ENCODE measurements at regions not wholly inside any gene's neighbourhood (a gene's known extent, or its start where the extent isn't known, plus 50 kb on each side); places are given as distances from the start of the nearest gene placed in this dataset.
"Not testable (repeated sequence)": the region's sequence is repeated elsewhere in the genome, so short reads cannot be mapped to it uniquely, and the experiment has no call there.

- FAIRE-seq; H4K20me1 ChIP-seq (replicated peaks; ENCODE audit: control insufficient read depth, insufficient read depth, low read length); H3K9ac ChIP-seq (ENCODE audit: insufficient read depth in 1 of 2, low read depth in 2 of 2, low read length in 2 of 2); H2AFZ ChIP-seq (ENCODE audit: low read depth, low read length); intact Hi-C loops (cut with micrococcal nuclease); H3K27me3 ChIP-seq (ENCODE audit: control insufficient read depth in 2 of 2, insufficient read depth in 2 of 2, low read length in 2 of 2); in situ Hi-C loops (cut with MboI); H3K4me3 ChIP-seq; H3K36me3 ChIP-seq (ENCODE audit: control insufficient read depth, insufficient read depth, low read length); ATAC-seq; H3K79me2 ChIP-seq (ENCODE audit: control insufficient read depth, insufficient read depth, low read length); BruUV-seq (replicated peaks); H3K27ac ChIP-seq (ENCODE audit: extremely low read depth, low read depth, low read length); CTCF ChIA-PET (ENCODE audit: low intra/inter-chr PET ratio); H3K9me3 ChIP-seq (replicated peaks; ENCODE audit: control insufficient read depth, insufficient read depth, low read depth, low read length); POLR2A ChIA-PET; H3K9me1 ChIP-seq (ENCODE audit: control insufficient read depth, insufficient read depth, low read length); H3K4me1 ChIP-seq (replicated peaks in 1 of 2; ENCODE audit: control insufficient read depth in 2 of 2, insufficient read depth in 2 of 2, low read length in 2 of 2); TF ChIP-seq ATF3 (CRISPR knock-in tag; conservative IDR thresholded peaks at IDR 0.05); TEAD4 (CRISPR knock-in tag; IDR thresholded peaks at IDR 0.05; ENCODE audit: borderline replicate concordance): not testable (repeated sequence)
- 0 out of 2 replicates have a peak overlapping the region, but pooled peaks have one; percentile 18 for H3K4me2 ChIP-seq (ENCODE audit: insufficient read depth, low read length)
- peak in 1 of 4 experiments; percentile 37 for DNase-seq (ENCODE audit: extremely low read depth in 1 of 4, low spot score in 3 of 4)
- WGBS (ENCODE audit: insufficient coverage, low coverage, missing lambda C conversion rate): 0% methylated on average over 1 of the region's 1 CpG
- TF ChIP-seq MAFG (tag; conservative IDR thresholded peaks at IDR 0.05) (peak; percentile 88), ARID1B (IDR thresholded peaks at IDR 0.05) (peak; percentile 71), BACH1 (tag; IDR thresholded peaks at IDR 0.05) (0 out of 2 replicates have a peak, but pooled peaks have one; percentile 24), ATF3 (IDR thresholded peaks at IDR 0.05) (0 out of 2 replicates have a peak, but pooled peaks have one; percentile 17), NRF1 (conservative IDR thresholded peaks at IDR 0.05 in 1 of 2, IDR thresholded peaks at IDR 0.05 in 1 of 2) (0 out of 4 replicates have a peak, but pooled peaks of 1 of the 2 experiments have one; percentile 11), MAFK (IDR thresholded peaks at IDR 0.05; ENCODE audit: low read length) (peak; percentile 45; the same call in 1 of the 2 replicates), TEAD1 (CRISPR knock-in tag; IDR thresholded peaks at IDR 0.05) (peak in 1 of 2 experiments; percentile 66; a peak in 2 of 4 replicates), NFE2 (IDR thresholded peaks at IDR 0.05; ENCODE audit: low read depth) (peak; percentile 87), C11orf30 (IDR thresholded peaks at IDR 0.05; ENCODE audit: low read depth) (peak; percentile 88), TAF9B (IDR thresholded peaks at IDR 0.05; ENCODE audit: partially characterized antibody) (peak; percentile 39), MAFF (IDR thresholded peaks at IDR 0.05; ENCODE audit: low read length) (peak; percentile 63), TAL1 (IDR thresholded peaks at IDR 0.05) (peak; percentile 13; the same call in 1 of the 2 replicates), EP300 (IDR thresholded peaks at IDR 0.05; ENCODE audit: low read length) (peak; percentile 37; the same call in 1 of the 2 replicates), DACH1 (IDR thresholded peaks at IDR 0.05; ENCODE audit: partially characterized antibody) (peak; percentile 67), ZNF316 (IDR thresholded peaks at IDR 0.05) (peak; percentile 90), SMARCA4 (IDR thresholded peaks at IDR 0.05) (peak; percentile 58), DPF2 (IDR thresholded peaks at IDR 0.05) (peak; percentile 64), ZNF592 (IDR thresholded peaks at IDR 0.05) (peak; percentile 67; the same call in 1 of the 2 replicates), TEAD4 (IDR thresholded peaks at IDR 0.05; ENCODE audit: low read length) (peak; percentile 49)
These were observed 1177.8 kb downstream of the FOXD4L5 start for GRCh38 chr9:64107211-64107610.

All from K562 (cell line).